ENCODE measurements at regions not wholly inside any gene's neighbourhood (a gene's known extent, or its start where the extent isn't known, plus 50 kb on each side); places are given as distances from the start of the nearest gene placed in this dataset.

DNA sequence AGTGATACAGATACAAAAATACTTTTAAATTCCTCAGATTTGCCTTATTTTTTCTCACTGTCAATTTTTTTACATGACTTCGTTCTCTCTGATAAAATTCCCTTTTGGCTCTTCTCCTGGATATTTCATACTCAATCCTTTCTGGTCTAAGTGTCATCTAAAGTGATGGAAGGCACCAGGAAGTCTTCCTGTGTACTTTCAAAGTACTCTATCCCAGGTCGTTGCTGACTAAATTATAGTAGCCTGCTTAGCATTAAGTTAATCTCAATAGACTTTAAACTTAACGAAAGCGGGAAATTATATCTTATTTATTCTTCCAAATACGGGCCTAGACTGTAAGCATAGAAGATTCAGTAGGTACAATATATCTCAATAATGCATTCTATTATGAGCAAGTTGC lies 67.8 kb downstream of the CASP12 start:
- DNase-seq (ENCODE audit: low read depth in 2 of 2), result no peak

- DNase-seq (ENCODE audit: low read depth in 2 of 2), result no peak
Measured at GRCh38 chr11:104830080-104830479, 68.2 kb downstream of the CASP12 start.

GRCh38 chr11:104826772-104827171 lies 71.5 kb downstream of the CASP12 start:
- no peak for DNase-seq (ENCODE audit: low read depth in 2 of 2)

DNA sequence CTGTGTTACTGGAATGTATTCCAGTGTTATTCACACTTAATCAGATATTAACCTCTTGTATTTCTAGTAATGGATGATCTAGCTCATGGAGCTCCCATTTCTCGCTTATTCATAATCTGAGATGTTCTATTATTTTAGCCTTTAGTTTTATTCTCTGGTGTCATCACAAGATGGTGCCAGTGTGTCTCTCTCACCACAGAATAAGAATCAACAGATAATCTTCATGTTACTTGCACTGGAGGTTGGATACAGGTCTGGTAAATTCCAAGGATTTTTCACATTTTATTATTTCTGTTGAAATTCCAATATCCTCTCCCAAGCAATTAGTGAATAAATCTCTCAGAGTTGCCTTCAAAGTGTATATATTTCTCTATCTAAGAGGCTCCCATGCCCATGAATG lies 74.6 kb downstream of the CASP12 start:
- DNase-seq (ENCODE audit: low read depth in 2 of 2), result no peak

GRCh38 chr11:104820431-104820830 lies 77.8 kb downstream of the CASP12 start:
- DNase-seq (ENCODE audit: low read depth in 2 of 2), result no peak

GRCh38 chr11:104819603-104820002 lies 78.7 kb downstream of the CASP12 start:
- DNase-seq (ENCODE audit: low read depth in 2 of 2), result no peak

- DNase-seq (ENCODE audit: low read depth in 2 of 2), result no peak
Measured at GRCh38 chr11:104819107-104819506, 79.2 kb downstream of the CASP12 start.

GRCh38 chr11:104817973-104818372 lies 80.3 kb downstream of the CASP12 start:
- DNase-seq (ENCODE audit: low read depth in 2 of 2), result no peak

DNA sequence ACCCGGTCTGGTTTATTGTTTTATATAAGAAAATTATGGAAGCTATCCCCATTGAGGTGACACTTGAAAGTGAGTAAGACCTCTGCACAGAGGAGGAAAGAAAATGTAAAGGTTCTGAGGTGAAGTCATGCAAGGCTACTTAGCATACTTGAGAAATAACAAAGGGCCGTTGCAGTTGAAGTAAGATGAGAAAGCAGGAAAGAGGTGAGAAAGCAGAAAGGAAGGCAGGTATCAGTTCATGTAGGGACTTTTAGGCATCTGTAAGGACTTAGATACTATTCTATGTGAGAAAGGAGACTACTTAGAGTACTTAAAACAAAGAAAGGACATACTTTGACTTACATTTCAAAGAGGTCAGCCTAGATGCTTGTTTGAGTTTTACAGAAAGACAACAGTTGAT lies 84.7 kb downstream of the CASP12 start:
- DNase-seq (ENCODE audit: low read depth in 2 of 2), result no peak

- no peak for DNase-seq (ENCODE audit: low read depth in 2 of 2)
Measured at GRCh38 chr11:104812103-104812788, 86.0 kb downstream of the CASP12 start.

DNA sequence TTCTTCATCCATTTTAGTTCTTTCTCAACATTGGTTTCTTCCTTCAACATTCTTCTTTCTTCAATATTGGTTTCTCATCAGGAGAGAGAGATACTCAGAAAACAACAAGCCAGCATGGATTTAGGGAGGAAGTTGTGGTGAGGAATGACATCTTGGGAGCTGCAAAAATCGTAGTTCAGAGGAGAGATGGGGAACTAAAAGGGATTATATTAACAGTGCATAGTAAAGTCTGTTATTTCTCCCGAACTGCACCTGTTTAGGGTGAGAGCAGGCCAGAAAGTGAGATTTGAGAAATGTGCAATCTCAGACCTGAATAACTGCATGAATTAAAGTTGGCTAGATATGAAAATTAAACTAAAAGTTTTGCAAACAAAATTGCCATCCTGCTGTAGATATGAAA lies 94.5 kb downstream of the CASP12 start:
- DNase-seq (ENCODE audit: low read depth in 2 of 2), result no peak

GRCh38 chr11:104799251-104799650 lies 99.0 kb downstream of the CASP12 start:
- DNase-seq (ENCODE audit: low read depth in 2 of 2), result no peak

- DNase-seq (ENCODE audit: low read depth in 2 of 2), result no peak
Measured at GRCh38 chr11:104798789-104799188, 99.5 kb downstream of the CASP12 start.

DNA sequence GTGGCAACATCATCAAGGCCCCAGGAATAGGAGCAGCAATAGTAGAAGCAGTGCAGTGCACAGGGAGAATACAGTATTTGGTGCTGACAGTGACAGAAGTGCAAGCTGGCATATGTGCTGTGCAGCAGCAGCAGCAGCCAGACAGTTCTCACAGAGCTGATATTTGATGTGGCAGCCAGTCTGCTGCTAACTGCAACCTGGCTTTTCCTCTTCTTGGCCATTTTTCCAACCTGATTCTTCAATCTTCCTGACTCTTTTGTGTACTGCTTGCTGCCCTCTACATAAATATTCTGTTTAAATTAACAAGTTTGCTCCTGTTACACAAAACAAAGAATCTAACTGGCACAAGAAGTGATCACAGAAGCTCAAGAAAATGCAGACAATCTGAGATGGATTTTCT lies 102.0 kb downstream of the CASP12 start:
- no peak for DNase-seq (ENCODE audit: low read depth in 2 of 2)

- no peak for DNase-seq (ENCODE audit: low read depth in 2 of 2)
Measured at GRCh38 chr11:104795501-104796213, 102.6 kb downstream of the CASP12 start.

GRCh38 chr11:104792861-104793260 lies 105.4 kb downstream of the CASP12 start:
- no peak for DNase-seq (ENCODE audit: low read depth in 2 of 2)

GRCh38 chr11:104791896-104792295 lies 106.4 kb downstream of the CASP12 start:
- no peak for DNase-seq (ENCODE audit: low read depth in 2 of 2)

DNA sequence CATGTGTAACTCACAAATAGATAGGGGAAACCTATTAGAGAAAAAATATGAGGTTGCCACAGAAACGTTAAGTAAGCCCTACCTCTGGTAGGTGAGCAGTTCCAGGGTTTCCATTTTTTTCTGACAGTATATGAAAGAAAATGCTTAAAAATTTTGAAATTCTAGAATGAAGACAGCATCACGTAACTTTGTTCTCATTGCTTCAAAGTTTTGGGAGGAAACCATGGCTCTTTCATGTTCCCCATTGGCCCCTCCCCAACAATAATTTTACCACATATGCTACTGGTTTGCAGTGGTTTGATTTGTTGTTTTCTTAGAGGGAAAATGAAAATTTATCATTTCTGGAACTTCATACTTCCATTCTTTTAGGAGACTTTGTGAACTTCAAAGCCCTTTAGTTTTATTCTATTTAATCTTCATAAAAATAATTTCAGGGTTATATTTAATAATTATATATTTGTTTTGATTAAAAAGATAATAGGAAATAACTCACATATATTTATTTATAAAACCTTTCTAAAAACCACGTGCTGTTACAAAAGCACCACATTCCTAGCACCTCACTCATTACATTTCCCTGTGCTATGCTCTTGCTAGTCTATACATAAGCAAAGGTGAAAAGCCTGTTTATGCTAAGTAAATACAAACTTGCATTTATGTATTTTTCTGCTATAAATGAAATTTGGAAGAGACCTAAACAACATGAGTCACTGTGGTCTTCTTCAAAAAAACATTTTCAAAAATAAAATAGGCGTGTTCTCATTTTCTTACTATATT lies 113.4 kb downstream of the CASP12 start:
- DNase-seq (ENCODE audit: low read depth in 2 of 2), result no peak

DNA sequence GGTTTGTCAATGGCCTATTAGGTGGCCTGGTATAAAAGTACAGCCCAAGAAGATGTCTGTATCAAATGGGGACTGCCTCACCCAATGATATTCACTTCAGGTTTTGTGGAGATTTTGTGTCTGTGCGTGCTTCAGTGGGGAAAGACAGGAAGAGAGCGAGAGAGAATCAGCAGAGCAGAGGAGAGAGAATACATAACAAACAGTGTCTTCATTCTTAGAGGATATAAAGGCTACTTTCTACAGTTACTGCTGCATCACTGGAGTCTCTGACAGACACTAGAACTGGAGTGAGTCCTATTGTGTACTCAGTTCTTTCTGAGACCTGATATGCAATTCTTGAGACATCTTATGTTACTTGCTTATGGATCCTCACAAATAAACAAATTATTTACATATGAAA lies 115.0 kb downstream of the CASP12 start:
- DNase-seq (ENCODE audit: low read depth in 2 of 2), result no peak

GRCh38 chr11:104782377-104782754 lies 115.9 kb downstream of the CASP12 start:
- no peak for DNase-seq (ENCODE audit: low read depth in 2 of 2)

DNA sequence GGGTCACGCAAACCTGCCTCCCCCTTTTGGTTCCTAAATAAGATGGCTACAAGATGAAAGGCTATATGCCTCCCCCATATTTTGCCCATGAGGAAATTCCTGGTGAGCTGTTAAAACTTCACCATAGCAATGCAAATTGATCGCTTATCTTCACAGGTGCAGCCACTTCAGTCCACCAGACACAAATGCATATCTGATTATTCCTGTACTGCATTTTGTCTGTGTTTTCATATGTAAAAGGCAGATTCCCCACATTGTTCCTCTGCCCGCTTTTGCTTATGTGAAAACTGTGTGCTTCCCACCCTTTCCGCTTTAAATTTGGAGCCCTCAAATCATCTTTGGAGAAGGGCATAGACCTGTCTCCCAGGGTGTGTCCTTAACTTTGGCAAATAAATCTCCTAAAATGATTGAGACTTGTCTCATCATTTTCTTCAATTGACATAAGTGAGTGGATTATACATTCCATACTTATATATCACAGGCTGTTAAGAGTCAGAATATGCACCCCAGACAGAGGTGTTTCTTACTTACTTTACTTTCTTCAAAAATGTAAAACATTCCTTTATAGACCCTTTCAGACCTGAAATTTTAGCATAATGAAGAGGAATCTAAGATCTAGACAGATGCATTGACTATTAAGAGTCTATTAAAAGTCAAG lies 116.4 kb downstream of the CASP12 start:
- DNase-seq (ENCODE audit: low read depth in 2 of 2), result no peak

- DNase-seq (ENCODE audit: low read depth in 2 of 2), result no peak
Measured at GRCh38 chr11:104781037-104781436, 117.2 kb downstream of the CASP12 start.
